ENCODE measurements at regions not wholly inside any gene's neighbourhood (a gene's known extent, or its start where the extent isn't known, plus 50 kb on each side); places are given as distances from the start of the nearest gene placed in this dataset.

DNA sequence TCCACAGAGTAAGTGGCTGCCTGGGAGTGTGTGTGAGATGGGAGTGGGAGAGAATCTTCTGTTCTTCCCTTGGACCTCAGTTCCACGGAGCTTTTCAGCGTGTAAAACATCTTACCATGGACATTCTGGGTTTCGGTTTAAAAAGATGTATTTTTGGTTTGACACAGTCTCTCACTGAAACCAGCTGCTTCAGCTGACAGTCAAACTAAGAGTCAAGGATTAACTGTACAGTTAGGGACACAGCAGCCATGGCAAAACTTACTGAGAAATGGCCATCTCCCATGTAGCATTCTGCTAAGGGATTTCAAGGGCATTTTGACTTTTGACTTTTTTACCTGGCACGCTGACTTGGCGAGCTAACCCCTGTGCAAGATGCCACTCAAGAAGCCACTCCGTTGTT, 93.8 kb upstream of the IL12B start:
- no peak overlapping the region for H3K27ac Mint-ChIP-seq (ENCODE audit: unreplicated experiment)
- H3K27me3 ChIP-seq (ENCODE audit: insufficient read depth, low read length), result peaks cover 8% of the 10 kb centered on the region
- H3K79me2 ChIP-seq (ENCODE audit: insufficient read depth, low read length), result no peaks in the 10 kb centered on the region
- H2AFZ ChIP-seq (ENCODE audit: low read depth, low read length), result no peak overlapping the region
- H3K9me3 Mint-ChIP-seq (ENCODE audit: unreplicated experiment), result no peaks in the 10 kb centered on the region
- H3K9ac ChIP-seq (ENCODE audit: low read length), result no peak overlapping the region
- no peaks in the 10 kb centered on the region for H4K20me1 ChIP-seq (ENCODE audit: insufficient read depth, low read length)
- TF ChIP-seq, protein P1, sequence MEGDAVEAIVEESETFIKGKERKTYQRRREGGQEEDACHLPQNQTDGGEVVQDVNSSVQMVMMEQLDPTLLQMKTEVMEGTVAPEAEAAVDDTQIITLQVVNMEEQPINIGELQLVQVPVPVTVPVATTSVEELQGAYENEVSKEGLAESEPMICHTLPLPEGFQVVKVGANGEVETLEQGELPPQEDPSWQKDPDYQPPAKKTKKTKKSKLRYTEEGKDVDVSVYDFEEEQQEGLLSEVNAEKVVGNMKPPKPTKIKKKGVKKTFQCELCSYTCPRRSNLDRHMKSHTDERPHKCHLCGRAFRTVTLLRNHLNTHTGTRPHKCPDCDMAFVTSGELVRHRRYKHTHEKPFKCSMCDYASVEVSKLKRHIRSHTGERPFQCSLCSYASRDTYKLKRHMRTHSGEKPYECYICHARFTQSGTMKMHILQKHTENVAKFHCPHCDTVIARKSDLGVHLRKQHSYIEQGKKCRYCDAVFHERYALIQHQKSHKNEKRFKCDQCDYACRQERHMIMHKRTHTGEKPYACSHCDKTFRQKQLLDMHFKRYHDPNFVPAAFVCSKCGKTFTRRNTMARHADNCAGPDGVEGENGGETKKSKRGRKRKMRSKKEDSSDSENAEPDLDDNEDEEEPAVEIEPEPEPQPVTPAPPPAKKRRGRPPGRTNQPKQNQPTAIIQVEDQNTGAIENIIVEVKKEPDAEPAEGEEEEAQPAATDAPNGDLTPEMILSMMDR (IDR thresholded peaks at IDR 0.05; ENCODE audit: insufficient read depth, low read depth, low read length), result no peak
- no peak for TF ChIP-seq EZH2 (IDR thresholded peaks at IDR 0.05; ENCODE audit: insufficient read depth, low read length)
- peaks cover 21% of the 10 kb centered on the region for H3K27me3 Mint-ChIP-seq (ENCODE audit: low read depth, unreplicated experiment)
- no peaks in the 10 kb centered on the region for H3K4me1 ChIP-seq (ENCODE audit: insufficient read depth, low read length)
- H3K9me3 ChIP-seq (ENCODE audit: insufficient read depth, low read depth, low read length), result no peaks in the 10 kb centered on the region
- no peak overlapping the region for H3K4me2 ChIP-seq (ENCODE audit: low read length)
- DNase-seq (ENCODE audit: low read depth) (no peak), FAIRE-seq (no peak)
- H3K4me3 ChIP-seq (ENCODE audit: insufficient read depth, low read depth, low read length), result no peak overlapping the region
- no peak overlapping the region for H3K27ac ChIP-seq (ENCODE audit: low read depth, low read length)
- H3K36me3 ChIP-seq (ENCODE audit: insufficient read depth, low read length), result no peaks in the 10 kb centered on the region
- H3K4me1 Mint-ChIP-seq (ENCODE audit: low read depth, unreplicated experiment), result no peaks in the 10 kb centered on the region
- peaks cover 2% of the 10 kb centered on the region for H3K36me3 Mint-ChIP-seq (ENCODE audit: low read depth, unreplicated experiment)
- no peak overlapping the region for H3K4me3 Mint-ChIP-seq (ENCODE audit: unreplicated experiment)

DNA sequence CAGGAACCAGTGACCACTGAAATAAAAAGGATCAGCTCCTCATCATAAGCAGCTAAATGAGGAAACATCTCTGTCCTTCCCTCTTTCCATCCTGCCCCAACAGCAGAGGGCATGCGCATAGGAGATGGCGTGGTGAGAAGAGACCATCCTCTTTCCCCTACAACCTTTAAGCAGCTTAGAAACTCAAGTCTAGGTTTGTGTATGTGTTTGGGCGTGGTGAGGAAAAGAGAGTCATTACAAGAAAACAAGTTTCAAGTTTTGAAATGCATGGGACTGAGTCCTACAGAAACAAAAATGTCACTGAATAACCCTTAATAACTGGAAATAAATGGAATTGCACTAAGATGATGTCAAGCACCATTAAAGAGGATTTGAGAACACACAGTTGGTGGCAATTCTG, 96.4 kb upstream of the IL12B start:
- no peaks in the 10 kb centered on the region for H4K20me1 ChIP-seq (ENCODE audit: insufficient read depth, low read length)
- no peak overlapping the region for H3K4me2 ChIP-seq (ENCODE audit: low read length)
- Mint-ChIP-seq H3K9me3 (ENCODE audit: unreplicated experiment) (no peaks in the 10 kb centered on the region), H3K36me3 (ENCODE audit: low read depth, unreplicated experiment) (peaks cover 2% of the 10 kb centered on the region), H3K27ac (ENCODE audit: unreplicated experiment) (no peak overlapping the region), H3K27me3 (ENCODE audit: low read depth, unreplicated experiment) (peaks cover 28% of the 10 kb centered on the region), H3K4me1 (ENCODE audit: low read depth, unreplicated experiment) (no peaks in the 10 kb centered on the region), H3K4me3 (ENCODE audit: unreplicated experiment) (no peak overlapping the region)
- H3K9ac ChIP-seq (ENCODE audit: low read length), result no peak overlapping the region
- no peaks in the 10 kb centered on the region for H3K36me3 ChIP-seq (ENCODE audit: insufficient read depth, low read length)
- TF ChIP-seq, protein P1 (IDR thresholded peaks at IDR 0.05; ENCODE audit: insufficient read depth, low read depth, low read length), result no peak
- TF ChIP-seq EZH2 (IDR thresholded peaks at IDR 0.05; ENCODE audit: insufficient read depth, low read length), result no peak
- no peaks in the 10 kb centered on the region for H3K4me1 ChIP-seq (ENCODE audit: insufficient read depth, low read length)
- H2AFZ ChIP-seq (ENCODE audit: low read depth, low read length), result no peak overlapping the region
- peaks cover 10% of the 10 kb centered on the region for H3K27me3 ChIP-seq (ENCODE audit: insufficient read depth, low read length)
- no peaks in the 10 kb centered on the region for H3K9me3 ChIP-seq (ENCODE audit: insufficient read depth, low read depth, low read length)
- no peak overlapping the region for H3K4me3 ChIP-seq (ENCODE audit: insufficient read depth, low read depth, low read length)
- no peak overlapping the region for H3K27ac ChIP-seq (ENCODE audit: low read depth, low read length)
- no peak for FAIRE-seq
- DNase-seq (ENCODE audit: low read depth), result no peak
- H3K79me2 ChIP-seq (ENCODE audit: insufficient read depth, low read length), result no peaks in the 10 kb centered on the region

DNA sequence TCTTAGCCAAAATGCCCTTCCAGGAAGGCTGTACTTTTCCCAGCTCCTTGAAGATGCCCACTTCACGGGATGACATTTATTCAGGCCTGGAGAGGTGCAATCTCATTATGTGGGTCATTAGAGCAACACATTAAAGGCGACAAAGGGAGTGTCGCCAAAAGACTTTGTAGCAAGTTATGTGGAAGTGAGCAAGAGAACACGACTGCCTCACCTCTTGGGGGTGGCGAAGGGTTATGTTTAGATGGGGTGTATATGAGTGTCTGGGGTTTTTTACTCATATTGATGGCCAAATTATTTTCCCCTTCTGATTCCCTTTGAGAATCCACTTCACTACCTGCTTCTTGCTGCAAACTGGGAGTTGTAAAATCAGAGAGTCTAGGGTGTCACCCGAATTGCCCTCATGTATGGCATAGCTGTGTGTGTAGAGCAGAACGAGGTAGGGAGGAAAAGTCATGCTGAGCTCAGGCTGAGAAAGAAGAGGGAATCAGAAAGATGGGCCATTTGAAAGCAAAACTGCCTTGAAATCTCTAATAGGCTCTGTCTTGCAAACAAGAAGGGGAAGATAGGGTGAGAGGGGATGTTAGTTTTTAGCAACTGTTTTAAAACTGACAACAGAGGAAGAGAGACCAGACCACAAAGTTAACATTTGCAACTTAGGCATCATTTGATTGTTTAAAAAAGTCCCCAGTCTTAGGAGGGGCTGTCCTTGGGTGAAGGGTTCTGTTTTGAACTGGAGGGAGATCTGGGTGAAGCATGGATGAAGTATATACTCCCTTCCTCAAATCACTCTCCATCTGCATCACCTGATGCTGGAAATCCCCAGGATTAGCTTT, 97.1 kb upstream of the IL12B start:
- H3K4me3 ChIP-seq (ENCODE audit: insufficient read depth, low read depth, low read length), result no peak overlapping the region

More for the DNA sequence above, 97.1 kb upstream of the IL12B start:
- H3K79me2 ChIP-seq (ENCODE audit: insufficient read depth, low read length), result no peaks in the 10 kb centered on the region
- H3K9me3 ChIP-seq (ENCODE audit: insufficient read depth, low read depth, low read length), result no peaks in the 10 kb centered on the region
- no peaks in the 10 kb centered on the region for H3K9me3 Mint-ChIP-seq (ENCODE audit: unreplicated experiment)
- H3K27me3 ChIP-seq (ENCODE audit: insufficient read depth, low read length), result peaks cover 10% of the 10 kb centered on the region
- H3K27me3 Mint-ChIP-seq (ENCODE audit: low read depth, unreplicated experiment), result peaks cover 34% of the 10 kb centered on the region
- no peaks in the 10 kb centered on the region for H4K20me1 ChIP-seq (ENCODE audit: insufficient read depth, low read length)
- FAIRE-seq, result no peak
- no peaks in the 10 kb centered on the region for H3K4me1 Mint-ChIP-seq (ENCODE audit: low read depth, unreplicated experiment)
- H3K4me2 ChIP-seq (ENCODE audit: low read length), result no peak overlapping the region
- H2AFZ ChIP-seq (ENCODE audit: low read depth, low read length), result no peak overlapping the region
- no peaks in the 10 kb centered on the region for H3K36me3 ChIP-seq (ENCODE audit: insufficient read depth, low read length)
- DNase-seq (ENCODE audit: low read depth), result no peak
- H3K9ac ChIP-seq (ENCODE audit: low read length), result no peak overlapping the region
- H3K27ac Mint-ChIP-seq (ENCODE audit: unreplicated experiment), result no peak overlapping the region
- peaks cover 2% of the 10 kb centered on the region for H3K36me3 Mint-ChIP-seq (ENCODE audit: low read depth, unreplicated experiment)
- no peaks in the 10 kb centered on the region for H3K4me1 ChIP-seq (ENCODE audit: insufficient read depth, low read length)
- H3K4me3 Mint-ChIP-seq (ENCODE audit: unreplicated experiment), result no peak overlapping the region
- TF ChIP-seq, protein P1 (IDR thresholded peaks at IDR 0.05; ENCODE audit: insufficient read depth, low read depth, low read length), result no peak
- no peak for TF ChIP-seq EZH2 (IDR thresholded peaks at IDR 0.05; ENCODE audit: insufficient read depth, low read length)
- no peak overlapping the region for H3K27ac ChIP-seq (ENCODE audit: low read depth, low read length)
